Ovary (tissue), 3 donors: ENCODE measurements at regions not wholly inside any gene's neighbourhood (a gene's known extent, or its start where the extent isn't known, plus 50 kb on each side); places are given as distances from the start of the nearest gene placed in this dataset.

Experiments
- CTCF ChIP-seq, 3 donors: fragments of 450-650 bp in 2 of 3; fragments of 200-600 bp in 1 of 3; IDR thresholded peaks; one replicate each; pipeline versions ENCODE4 v1.5.1 to v1.8.0; 2016 to 2022; ENCODE audit warnings: antibody characterized with exemption in 3 of 3, mild to moderate bottlenecking in 1 of 3
- POLR2A ChIP-seq: fragments of 450-650 bp; IDR thresholded peaks from one replicate; pipeline ENCODE4 v1.6.1; 2017; ENCODE audit warnings: antibody characterized with exemption, mild to moderate bottlenecking, moderate library complexity
- donor health status: DM: no; HTN: no; CAD: no.

- no peak for TF ChIP-seq CTCF (IDR thresholded peaks at IDR 0.05)
- TF ChIP-seq POLR2A = no peak
These were observed 197.7 kb downstream of the NRP2 start for GRCh38 chr2:205880048-205880447.
